ENCODE measurements at regions not wholly inside any gene's neighbourhood (a gene's known extent, or its start where the extent isn't known, plus 50 kb on each side); places are given as distances from the start of the nearest gene placed in this dataset.

DNA sequence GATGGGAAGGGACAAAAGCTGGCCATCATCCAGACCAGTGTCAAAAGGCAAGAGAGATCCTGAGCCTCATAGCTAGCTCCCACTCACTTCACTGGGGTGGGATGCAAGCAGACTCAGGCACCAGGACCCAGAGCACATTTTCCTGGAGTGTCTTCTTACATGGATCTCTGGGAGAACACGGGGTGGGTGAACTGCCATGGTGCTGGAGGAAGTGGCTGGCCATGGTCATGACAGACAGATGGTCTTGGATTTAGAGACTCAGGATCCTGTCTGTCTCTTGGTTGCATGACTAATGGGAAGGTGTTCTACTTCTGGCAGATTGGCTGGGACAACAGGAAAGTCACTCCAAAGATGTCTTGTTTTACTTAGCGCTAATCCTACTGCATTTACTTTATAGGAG lies 311.5 kb downstream of the ATP23 start:
- no peak for DNase-seq (ENCODE audit: insufficient read length, low spot score)
- FAIRE-seq: no peak

DNA sequence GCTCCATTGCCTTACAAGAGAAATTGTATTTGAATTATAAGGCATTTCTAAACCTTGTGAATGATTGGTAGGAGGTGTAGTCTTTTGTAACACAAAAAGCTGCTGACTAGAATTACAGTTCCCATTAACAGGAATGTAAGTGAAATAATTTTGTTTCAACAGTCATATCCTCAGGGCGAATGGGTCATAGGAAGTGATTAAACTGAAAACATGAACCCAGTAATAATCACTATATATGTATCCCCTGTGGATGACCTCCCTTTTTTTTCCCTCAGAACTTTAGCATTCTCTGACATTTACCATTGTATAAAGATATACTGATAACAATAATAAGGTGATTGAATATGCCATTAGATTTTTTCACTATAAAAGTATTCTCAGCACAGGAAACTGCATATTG lies 312.3 kb downstream of the ATP23 start:
- no peak for FAIRE-seq
- peak; percentile 5 for DNase-seq (ENCODE audit: insufficient read length, low spot score)

DNA sequence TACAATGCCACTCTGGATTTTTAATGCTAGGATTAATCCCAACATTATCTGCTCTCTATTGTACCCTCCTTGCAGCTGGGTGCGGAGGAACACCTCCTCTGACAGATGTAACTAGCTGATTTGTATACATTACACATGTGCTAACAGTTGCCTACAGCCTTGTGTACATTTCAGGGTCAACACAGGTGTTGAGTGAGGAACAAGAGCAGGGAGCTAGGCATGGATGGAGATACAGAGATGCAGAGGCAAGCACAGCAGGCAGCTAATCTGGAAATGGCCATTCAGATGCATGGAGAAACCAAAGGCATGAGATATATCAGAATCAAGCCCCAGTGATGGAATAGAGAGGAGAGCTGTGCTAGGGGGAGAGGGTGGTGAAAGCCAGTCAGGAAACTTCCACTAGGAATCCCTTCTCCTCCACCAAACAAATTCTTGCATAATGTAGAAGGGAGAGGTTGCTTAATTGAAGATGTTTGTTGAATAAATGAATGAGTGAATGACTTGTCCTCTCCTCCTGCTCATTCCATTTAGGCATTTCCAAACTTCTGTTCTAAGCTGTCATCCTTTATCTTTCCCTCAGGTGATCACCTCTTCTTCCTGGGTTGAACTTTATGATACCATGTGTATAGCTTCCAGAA lies 313.2 kb downstream of the ATP23 start:
- peak; percentile 26 for FAIRE-seq
- no peak for DNase-seq (ENCODE audit: insufficient read length, low spot score)

- DNase-seq (ENCODE audit: insufficient read length, low spot score): no peak
These were observed 321.4 kb downstream of the ATP23 start for GRCh38 chr12:58262796-58263195.

GRCh38 chr12:58263816-58264215 lies 322.4 kb downstream of the ATP23 start:
- FAIRE-seq (no peak), DNase-seq (ENCODE audit: insufficient read length, low spot score) (no peak)

More at GRCh38 chr12:58262796-58263195, 321.4 kb downstream of the ATP23 start:
- FAIRE-seq: no peak

GRCh38 chr12:58268069-58268468 lies 326.7 kb downstream of the ATP23 start:
- no peak for FAIRE-seq
- no peak for DNase-seq (ENCODE audit: insufficient read length, low spot score)

GRCh38 chr12:58269476-58269875 lies 328.1 kb downstream of the ATP23 start:
- DNase-seq (ENCODE audit: insufficient read length, low spot score) (no peak), FAIRE-seq (no peak)

- FAIRE-seq (no peak), DNase-seq (ENCODE audit: insufficient read length, low spot score) (no peak)
These were observed 329.8 kb downstream of the ATP23 start for GRCh38 chr12:58270966-58271705.

DNA sequence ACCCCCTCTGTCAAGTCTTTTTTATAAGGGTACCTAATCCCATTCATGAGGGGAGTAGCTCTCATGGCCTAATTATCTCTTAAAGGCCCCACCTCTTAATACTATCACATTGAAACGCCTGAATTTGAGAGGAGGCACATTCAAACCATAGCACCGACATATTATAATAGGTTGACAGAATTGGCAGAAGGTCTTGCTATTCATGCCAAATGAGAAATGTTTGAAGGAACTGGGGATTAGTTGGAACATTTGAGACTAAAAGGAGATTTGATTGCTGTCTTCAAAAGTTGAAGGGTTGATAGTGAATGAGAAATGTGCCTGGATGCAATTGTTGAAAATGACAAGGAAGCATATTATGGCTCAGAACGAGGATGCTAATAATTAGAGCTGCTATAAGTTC lies 331.1 kb downstream of the ATP23 start:
- FAIRE-seq (no peak), DNase-seq (ENCODE audit: insufficient read length, low spot score) (no peak)

DNA sequence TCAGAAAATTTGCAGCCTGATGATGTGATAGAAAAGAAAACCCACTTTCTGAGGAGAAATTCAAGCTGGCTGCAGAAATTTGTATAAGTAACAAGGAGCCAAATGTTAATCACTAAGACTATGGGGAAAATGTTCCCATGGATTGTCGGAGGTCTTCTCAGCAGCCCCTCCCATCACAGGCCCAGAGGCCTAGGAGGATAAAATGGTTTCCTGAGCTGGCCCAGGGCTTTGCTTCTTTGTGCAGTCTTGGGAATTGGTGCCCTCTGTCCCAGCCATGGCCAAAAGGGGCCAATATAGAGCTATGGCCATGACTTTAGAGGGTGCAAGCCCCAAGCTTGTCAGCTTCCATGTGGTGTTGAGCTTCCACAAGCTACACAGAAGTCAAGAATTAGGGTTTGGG lies 335.9 kb downstream of the ATP23 start:
- DNase-seq (ENCODE audit: insufficient read length, low spot score) (no peak), FAIRE-seq (no peak)

- DNase-seq (ENCODE audit: insufficient read length, low spot score) (no peak), FAIRE-seq (no peak)
These were observed 342.2 kb downstream of the ATP23 start for GRCh38 chr12:58283553-58283952.

- no peak for DNase-seq (ENCODE audit: insufficient read length, low spot score)
- FAIRE-seq: no peak
These were observed 344.2 kb downstream of the ATP23 start for GRCh38 chr12:58285551-58285950.

DNA sequence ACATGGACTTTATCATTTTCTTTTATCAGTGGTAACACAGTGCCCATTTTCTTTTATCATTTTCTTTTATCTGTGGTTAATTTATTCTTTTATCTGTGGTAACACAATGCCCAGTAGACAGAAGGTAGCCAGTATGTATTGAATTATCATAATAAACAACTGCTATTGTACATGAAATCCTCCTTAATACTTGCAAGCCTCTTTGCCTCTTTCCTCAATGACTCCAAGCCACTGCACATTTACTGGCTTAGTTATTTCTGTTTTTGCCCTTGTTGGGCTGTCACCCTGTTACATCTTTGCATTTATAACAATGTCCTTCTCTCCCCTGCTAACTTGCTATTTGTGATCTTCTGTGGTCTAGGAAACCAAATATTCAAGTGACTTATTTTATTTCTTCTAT lies 345.0 kb downstream of the ATP23 start:
- FAIRE-seq: no peak
- no peak for DNase-seq (ENCODE audit: insufficient read length, low spot score)

DNA sequence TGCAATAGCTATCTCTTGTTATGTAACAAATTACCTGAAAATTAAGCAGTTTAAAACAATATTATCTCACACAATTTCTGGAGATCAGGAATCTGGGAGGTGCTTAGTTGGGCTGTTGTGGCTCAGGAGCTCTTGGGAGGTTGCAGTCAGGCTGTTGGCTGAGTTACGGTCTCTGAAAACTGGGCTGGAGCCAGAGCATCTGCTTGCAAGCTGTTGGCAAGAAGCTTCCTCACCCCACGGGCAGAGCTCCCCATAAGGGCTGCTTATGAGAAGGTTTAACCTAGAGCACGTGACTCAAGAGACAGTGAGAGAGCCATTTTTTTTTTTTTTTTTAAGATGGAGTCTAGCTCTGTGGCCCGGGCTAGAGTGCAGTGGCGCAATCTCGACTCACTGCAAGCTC lies 346.8 kb downstream of the ATP23 start:
- DNase-seq (ENCODE audit: insufficient read length, low spot score) (no peak), FAIRE-seq (no peak)

DNA sequence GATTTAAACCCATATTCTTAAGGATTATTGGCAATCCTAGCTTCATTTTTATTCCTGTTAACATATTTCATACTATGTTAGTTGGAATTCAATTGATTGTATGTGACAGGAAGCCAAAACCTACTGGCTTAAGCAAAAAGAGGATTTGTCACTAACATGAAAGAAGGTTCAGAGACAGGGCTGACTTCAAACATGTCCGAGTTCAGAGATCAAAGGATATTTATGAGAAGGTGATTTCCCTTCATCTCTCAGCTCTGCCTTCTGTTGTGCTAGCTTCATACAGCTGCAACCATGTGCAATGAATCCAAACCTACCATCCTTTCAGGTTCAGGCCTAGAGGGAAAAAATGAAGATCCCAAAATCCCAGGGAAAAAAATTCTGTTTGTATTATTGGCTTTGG lies 349.7 kb downstream of the ATP23 start:
- FAIRE-seq (no peak), DNase-seq (ENCODE audit: insufficient read length, low spot score) (no peak)

DNA sequence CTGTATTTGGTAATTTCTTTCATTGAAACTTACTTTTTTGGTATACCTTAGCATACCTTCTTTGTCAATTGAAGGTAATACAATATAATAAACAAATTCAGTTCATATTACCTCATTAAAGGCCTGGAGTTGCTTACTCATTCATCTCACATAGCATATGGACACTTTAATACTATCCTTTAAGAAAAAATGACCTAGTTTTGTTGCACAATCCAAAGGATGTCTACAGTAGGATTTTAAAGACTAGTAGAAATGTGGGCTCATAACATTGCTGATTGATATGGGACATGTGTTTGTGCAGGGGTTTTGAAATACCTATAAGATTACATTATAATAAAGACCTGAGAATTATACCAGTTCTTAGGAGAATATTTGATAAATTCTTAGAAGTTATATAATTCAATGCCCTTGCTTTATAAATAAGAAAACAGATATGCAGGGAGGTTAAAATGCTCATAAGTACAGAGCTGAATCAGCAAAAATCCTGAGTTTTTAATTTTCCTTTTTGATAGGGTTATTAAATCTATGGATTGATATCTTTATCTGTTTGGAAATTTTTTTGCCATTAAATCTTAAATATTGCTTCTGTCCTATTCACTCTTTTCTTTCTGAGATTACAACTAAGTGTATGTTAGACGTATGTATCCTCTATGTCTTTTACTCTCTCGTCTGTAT lies 352.1 kb downstream of the ATP23 start:
- no peak for FAIRE-seq

GRCh38 chr12:58295268-58295667 lies 353.9 kb downstream of the ATP23 start:
- FAIRE-seq (no peak), DNase-seq (ENCODE audit: insufficient read length, low spot score) (no peak)

More for the DNA sequence above, 352.1 kb downstream of the ATP23 start:
- no peak for DNase-seq (ENCODE audit: insufficient read length, low spot score)

DNA sequence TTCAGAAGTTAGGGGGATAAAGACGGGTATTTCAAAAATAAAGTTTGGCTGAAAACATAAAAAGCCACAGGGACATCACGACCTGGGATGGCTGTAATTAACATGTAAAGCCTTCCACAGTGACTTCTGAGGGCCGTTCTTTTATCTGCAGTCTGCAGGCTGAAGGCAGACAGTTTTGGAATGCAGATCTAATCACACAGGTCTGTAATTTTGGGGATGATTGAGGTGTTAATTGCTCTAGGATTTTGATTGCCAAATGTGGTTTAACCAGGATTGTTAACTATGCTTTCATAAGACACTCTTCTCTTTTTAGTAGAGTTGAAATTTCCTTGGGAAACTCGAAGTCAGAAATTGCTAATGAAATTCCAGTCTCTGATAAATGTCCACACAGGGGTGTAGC lies 355.5 kb downstream of the ATP23 start:
- DNase-seq (ENCODE audit: insufficient read length, low spot score) (no peak), FAIRE-seq (no peak)

DNA sequence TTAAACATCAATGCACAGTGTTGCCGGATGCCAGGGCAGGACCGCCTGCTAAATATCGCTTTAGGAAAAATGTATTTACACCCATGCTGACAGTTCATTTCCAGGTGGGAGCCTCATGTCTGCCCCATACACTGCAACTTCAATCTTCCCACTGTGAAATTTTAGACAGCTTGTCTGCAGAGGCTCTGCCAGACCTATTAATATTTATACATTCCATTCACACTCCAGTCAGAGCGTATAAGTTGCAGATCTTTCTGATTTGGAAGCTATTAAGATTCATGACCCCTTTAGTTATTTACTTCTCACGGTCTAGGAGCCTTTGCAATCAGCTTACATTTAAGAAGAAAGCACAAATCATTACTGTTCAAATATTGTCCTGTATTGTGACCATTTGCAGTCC lies 357.4 kb downstream of the ATP23 start:
- DNase-seq (ENCODE audit: insufficient read length, low spot score): no peak

DNA sequence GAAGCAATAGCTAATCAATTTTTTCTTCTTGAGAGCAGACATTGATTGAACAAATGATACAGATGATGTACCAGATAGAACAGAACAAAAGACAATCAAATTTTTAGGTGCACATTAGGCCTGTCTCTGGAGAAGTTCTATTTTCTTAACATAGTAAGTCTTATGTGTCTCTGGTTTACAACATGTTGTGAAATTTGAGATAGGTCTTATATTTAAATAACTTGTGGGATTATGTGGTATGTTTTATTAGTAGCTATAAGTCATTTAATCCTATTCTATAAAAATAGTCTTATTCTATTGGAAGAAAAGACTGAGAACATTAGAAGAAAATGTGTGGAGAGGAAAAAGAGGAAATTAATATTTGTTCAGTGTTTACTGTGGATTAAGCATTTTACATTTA lies 358.0 kb downstream of the ATP23 start:
- FAIRE-seq: no peak
- DNase-seq (ENCODE audit: insufficient read length, low spot score): no peak

More for the DNA sequence above, 357.4 kb downstream of the ATP23 start:
- no peak for FAIRE-seq

- FAIRE-seq (no peak), DNase-seq (ENCODE audit: insufficient read length, low spot score) (no peak)
These were observed 359.8 kb downstream of the ATP23 start for GRCh38 chr12:58301038-58301729.

Data from HTR-8/SVneo (cell line).